H9 (cell line): ENCODE measurements at regions not wholly inside any gene's neighbourhood (a gene's known extent, or its start where the extent isn't known, plus 50 kb on each side); places are given as distances from the start of the nearest gene placed in this dataset.

ENCODE experiments used
- DNase-seq: peaks from one replicate; pipeline ENCODE4 v3.0.0-alpha.2; 2017
- H2AFZ ChIP-seq: one replicate; pipeline ENCODE4 v1.6.1; 2013; ENCODE audit warnings: mild to moderate bottlenecking, low read length, control low read depth, moderate library complexity
- H2AK5ac ChIP-seq: 2 replicates; pipeline ENCODE4 v1.6.1; 2013; ENCODE audit warnings: low read length, control low read depth, mixed read lengths; ENCODE audit not compliant: insufficient read length
- H2BK120ac ChIP-seq: one replicate; pipeline ENCODE4 v1.6.1; 2013; ENCODE audit warnings: low read depth, mild to moderate bottlenecking, low read length, control low read depth, inconsistent platforms; ENCODE audit not compliant: poor library complexity, severe bottlenecking
- H2BK12ac ChIP-seq: 2 replicates; pipeline ENCODE4 v1.6.1; 2013; ENCODE audit warnings: low read length, control low read depth, mixed read lengths, low read depth; ENCODE audit not compliant: insufficient read length
- H2BK15ac ChIP-seq: 2 replicates; pipeline ENCODE4 v1.6.1; 2013; ENCODE audit warnings: low read depth, low read length, control low read depth
- H2BK20ac ChIP-seq: one replicate; pipeline ENCODE4 v1.6.1; 2013; ENCODE audit warnings: low read depth, mild to moderate bottlenecking, low read length, control low read depth, inconsistent platforms; ENCODE audit not compliant: poor library complexity, severe bottlenecking
- H2BK5ac ChIP-seq: 2 replicates; pipeline ENCODE4 v1.6.1; 2013; ENCODE audit warnings: low read length, control low read depth, mixed read lengths; ENCODE audit not compliant: insufficient read length
- H3K14ac ChIP-seq: 2 replicates; pipeline ENCODE4 v1.6.1; 2013; ENCODE audit warnings: low read length, control low read depth; ENCODE audit not compliant: insufficient read depth
- H3K18ac ChIP-seq: 2 replicates; pipeline ENCODE4 v1.6.1; 2013; ENCODE audit warnings: low read depth, mild to moderate bottlenecking, mixed read lengths, low read length, control low read depth; ENCODE audit not compliant: insufficient read length
- H3K23ac ChIP-seq: 2 replicates; pipeline ENCODE4 v1.6.1; 2013; ENCODE audit warnings: low read length, control low read depth, mixed read lengths, low read depth; ENCODE audit not compliant: insufficient read length
- H3K23me2 ChIP-seq: 2 replicates; pipeline ENCODE4 v1.6.1; 2013; ENCODE audit warnings: low read depth, mild to moderate bottlenecking, mixed read lengths, low read length, control low read depth; ENCODE audit not compliant: insufficient read length, poor library complexity, severe bottlenecking
- H3K27ac ChIP-seq: 2 replicates; pipeline ENCODE4 v1.5.1; 2013; ENCODE audit warnings: low read length, control low read depth, mixed read lengths, low read depth; ENCODE audit not compliant: insufficient read length
- H3K27me3 ChIP-seq: 2 replicates; pipeline ENCODE4 v1.6.1; 2013; ENCODE audit warnings: low read length, control low read depth, inconsistent platforms; ENCODE audit not compliant: insufficient read depth
- H3K4ac ChIP-seq: 2 replicates; pipeline ENCODE4 v1.6.1; 2013; ENCODE audit warnings: low read depth, mild to moderate bottlenecking, control low read depth, inconsistent platforms, low read length, moderate library complexity
- H3K4me1 ChIP-seq: 2 replicates; pipeline ENCODE4 v1.6.1; 2013; ENCODE audit warnings: low read length, control low read depth, inconsistent platforms; ENCODE audit not compliant: insufficient read depth
- H3K4me2 ChIP-seq: 2 replicates; pipeline ENCODE4 v1.6.1; 2013; ENCODE audit warnings: low read length, control low read depth, mixed read lengths; ENCODE audit not compliant: insufficient read length, insufficient read depth
- H3K56ac ChIP-seq: 2 replicates; pipeline ENCODE4 v1.6.1; 2013; ENCODE audit warnings: low read depth, mild to moderate bottlenecking, mixed read lengths, low read length, control low read depth; ENCODE audit not compliant: insufficient read length
- H3K79me1 ChIP-seq: 2 replicates; pipeline ENCODE4 v1.6.1; 2013; ENCODE audit warnings: low read depth, mild to moderate bottlenecking, moderate library complexity, low read length, control low read depth, inconsistent platforms; ENCODE audit not compliant: insufficient read depth, poor library complexity, severe bottlenecking
- H3K79me2 ChIP-seq: 2 replicates; pipeline ENCODE4 v1.6.1; 2013; ENCODE audit warnings: low read length, control low read depth, inconsistent platforms; ENCODE audit not compliant: insufficient read depth
- H3K9ac ChIP-seq: 2 replicates; pipeline ENCODE4 v1.6.1; 2013; ENCODE audit warnings: low read length, control low read depth, mixed read lengths; ENCODE audit not compliant: insufficient read length; ENCODE audit errors: extremely low read depth
- H3K9me3 ChIP-seq: one replicate; pipeline ENCODE4 v1.6.1; 2013; ENCODE audit warnings: low read depth, low read length, inconsistent platforms; ENCODE audit not compliant: control insufficient read depth
- H3T11ph ChIP-seq: one replicate; pipeline ENCODE4 v1.6.1; 2013; ENCODE audit warnings: mild to moderate bottlenecking, low read length, control low read depth, inconsistent platforms
- H4K20me1 ChIP-seq: one replicate; pipeline ENCODE4 v1.6.1; 2013; ENCODE audit not compliant: control insufficient read depth, insufficient read length, insufficient read depth
- H4K5ac ChIP-seq: 2 replicates; pipeline ENCODE4 v1.6.1; 2013; ENCODE audit warnings: low read depth, mild to moderate bottlenecking, mixed read lengths, low read length, control low read depth; ENCODE audit not compliant: insufficient read length
- H4K8ac ChIP-seq: replicated peaks from 2 replicates; pipeline ENCODE4 v1.6.1; 2013; ENCODE audit warnings: low read length, control low read depth, mixed read lengths, low read depth; ENCODE audit not compliant: insufficient read length
- H4K91ac ChIP-seq: 2 replicates; pipeline ENCODE4 v1.6.1; 2013; ENCODE audit warnings: low read depth, mild to moderate bottlenecking, moderate library complexity, mixed read lengths, low read length, control low read depth; ENCODE audit not compliant: insufficient read length
- H3K27ac Mint-ChIP-seq, 3 experiments: 2 replicates in 2 of 3; 3 replicates in 1 of 3; pipeline ENCODE4 v1.8.0; 2020 to 2021; ENCODE audit warnings: mixed read lengths in 3 of 3, mild to moderate bottlenecking in 1 of 3, moderate library complexity in 1 of 3
- H3K27me3 Mint-ChIP-seq: 2 replicates; pipeline ENCODE4 v1.8.0; 2021; ENCODE audit warnings: low read depth, mild to moderate bottlenecking, moderate library complexity, mixed read lengths
- H3K36me3 Mint-ChIP-seq, 3 experiments: 2 replicates in 2 of 3; 3 replicates in 1 of 3; pipeline ENCODE4 v1.8.0; 2020 to 2021; ENCODE audit warnings: low read depth in 3 of 3, mixed read lengths in 3 of 3; ENCODE audit not compliant: insufficient read depth in 1 of 3
- H3K4me1 Mint-ChIP-seq, 2 experiments: 2 replicates each; pipeline ENCODE4 v1.8.0; 2020; ENCODE audit warnings: mixed read lengths in 2 of 2
- H3K4me3 Mint-ChIP-seq, 2 experiments: 2 replicates in 1 of 2; 3 replicates in 1 of 2; pipeline ENCODE4 v1.8.0; 2020 to 2021; ENCODE audit warnings: mild to moderate bottlenecking in 2 of 2, mixed read lengths in 2 of 2, moderate library complexity in 1 of 2
- H3K9me3 Mint-ChIP-seq, 2 experiments: 2 replicates in 1 of 2; 3 replicates in 1 of 2; pipeline ENCODE4 v1.8.0; 2020; ENCODE audit warnings: mild to moderate bottlenecking in 2 of 2, mixed read lengths in 2 of 2, moderate library complexity in 1 of 2
- CTCF ChIP-seq: fragments of 200-600 bp; sonication (generic); conservative IDR thresholded peaks from 3 replicates; pipeline ENCODE4 v1.8.0; 2021; ENCODE audit warnings: antibody characterized with exemption, mild to moderate bottlenecking
- WGBS: extraction: QIAGEN DNeasy Blood & Tissue Kit; methylation state at CpG from one replicate; pipeline ENCODE4 v1.1.7; 2013; ENCODE audit warnings: missing lambda C conversion rate, low lambda C conversion rate, mixed read lengths; ENCODE audit not compliant: insufficient read length; ENCODE audit errors: extremely low coverage; 5-methylcytosine and 5-hydroxymethylcytosine counted together

DNA sequence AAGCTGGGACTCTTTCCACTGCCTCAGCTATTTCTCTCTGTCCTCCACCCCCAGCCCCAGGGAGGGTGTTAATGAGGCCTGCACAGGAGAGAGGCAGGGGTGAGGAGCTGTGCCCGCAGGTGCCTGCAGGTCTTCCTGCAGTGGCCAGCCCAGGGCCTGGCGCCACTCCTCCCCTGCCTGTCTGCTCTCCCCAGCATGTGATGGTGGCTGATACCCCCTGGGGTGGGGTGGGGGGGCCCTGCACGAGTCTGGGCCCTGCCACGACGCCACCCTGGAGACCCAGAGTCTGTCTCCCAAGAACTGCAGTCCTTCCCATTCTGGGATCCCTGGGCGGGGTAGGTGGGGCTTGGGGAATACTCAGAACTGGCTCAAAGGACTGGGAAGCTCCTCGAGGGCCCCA lies 166.4 kb upstream of the SMIM23 start:
- H3K4ac ChIP-seq, result no peak overlapping the region
- H2BK5ac ChIP-seq, result no peak overlapping the region
- no peak overlapping the region for H2BK20ac ChIP-seq
- H3K4me2 ChIP-seq, result no peak overlapping the region
- no peak overlapping the region for H4K8ac ChIP-seq
- H3K23me2 ChIP-seq, result no peaks in the 10 kb centered on the region
- H3K23ac ChIP-seq, result no peak overlapping the region
- peaks cover 25 to 27% of the 10 kb centered on the region in 2 experiments for H3K4me1 Mint-ChIP-seq
- peaks cover 0 to 7% of the 10 kb centered on the region in 2 experiments; a peak in 2 of 5 replicates for H3K9me3 Mint-ChIP-seq
- no peak overlapping the region for H2BK12ac ChIP-seq
- DNase-seq, result no peak
- TF ChIP-seq CTCF, result no peak
- no peaks in the 10 kb centered on the region for H3K9me3 ChIP-seq
- H3K27ac ChIP-seq, result no peak overlapping the region
- H2BK120ac ChIP-seq, result no peak overlapping the region
- H3K79me2 ChIP-seq, result no peaks in the 10 kb centered on the region
- no peak overlapping the region for H2BK15ac ChIP-seq
- H3K27ac Mint-ChIP-seq, result no peak overlapping the region
- no peak overlapping the region for H4K91ac ChIP-seq
- H3K27me3 Mint-ChIP-seq, result peaks cover 96% of the 10 kb centered on the region
- no CpG with 5 or more reads among the region's 7 CpGs for WGBS
- H4K20me1 ChIP-seq, result no peaks in the 10 kb centered on the region
- no peak overlapping the region for H3K14ac ChIP-seq
- H2AK5ac ChIP-seq, result no peak overlapping the region
- no peak overlapping the region for H3K4me3 Mint-ChIP-seq
- H3K36me3 Mint-ChIP-seq, result no peaks in the 10 kb centered on the region; a peak in 1 of 7 replicates
- no peak overlapping the region for H2AFZ ChIP-seq
- H3K4me1 ChIP-seq, result peaks cover 2% of the 10 kb centered on the region; the same call in 1 of the 2 replicates
- no peak overlapping the region for H3T11ph ChIP-seq
- no peak overlapping the region for H3K18ac ChIP-seq
- peaks cover 29% of the 10 kb centered on the region; the same call in 1 of the 2 replicates for H3K27me3 ChIP-seq
- H4K5ac ChIP-seq, result no peak overlapping the region
- no peaks in the 10 kb centered on the region for H3K79me1 ChIP-seq
- no peak overlapping the region for H3K56ac ChIP-seq
- no peak overlapping the region for H3K9ac ChIP-seq
